ENCODE measurements at regions not wholly inside any gene's neighbourhood (a gene's known extent, or its start where the extent isn't known, plus 50 kb on each side); places are given as distances from the start of the nearest gene placed in this dataset.

DNA sequence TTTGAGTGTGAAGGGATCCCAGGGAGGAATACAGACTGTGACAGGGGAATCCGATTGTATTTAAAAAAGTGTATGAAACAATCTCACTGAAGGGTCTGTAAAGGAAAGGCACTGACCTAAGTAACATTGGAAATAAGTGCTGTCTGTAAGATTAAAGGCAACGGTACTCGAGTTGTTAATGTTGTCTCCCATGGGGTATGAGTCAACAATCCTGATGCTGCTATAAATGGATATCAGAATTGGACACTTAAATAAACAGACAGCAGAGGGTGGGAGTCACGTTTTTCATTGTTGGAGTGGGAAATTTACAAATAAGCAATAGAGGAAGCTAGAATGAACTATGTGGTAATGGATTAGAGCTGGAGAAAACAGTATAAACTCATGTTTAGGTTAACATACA, 452.4 kb upstream of the RGPD4 start:
- Histone ChIP-seq H3K27me3 (ENCODE audit: insufficient read depth, poor library complexity, severe bottlenecking) (no peaks in the 10 kb centered on the region), H3K27ac (replicated peaks) (no peak overlapping the region), H3K4me3 (replicated peaks; ENCODE audit: insufficient read depth, low read length) (no peak overlapping the region)
- TF ChIP-seq, protein P1, sequence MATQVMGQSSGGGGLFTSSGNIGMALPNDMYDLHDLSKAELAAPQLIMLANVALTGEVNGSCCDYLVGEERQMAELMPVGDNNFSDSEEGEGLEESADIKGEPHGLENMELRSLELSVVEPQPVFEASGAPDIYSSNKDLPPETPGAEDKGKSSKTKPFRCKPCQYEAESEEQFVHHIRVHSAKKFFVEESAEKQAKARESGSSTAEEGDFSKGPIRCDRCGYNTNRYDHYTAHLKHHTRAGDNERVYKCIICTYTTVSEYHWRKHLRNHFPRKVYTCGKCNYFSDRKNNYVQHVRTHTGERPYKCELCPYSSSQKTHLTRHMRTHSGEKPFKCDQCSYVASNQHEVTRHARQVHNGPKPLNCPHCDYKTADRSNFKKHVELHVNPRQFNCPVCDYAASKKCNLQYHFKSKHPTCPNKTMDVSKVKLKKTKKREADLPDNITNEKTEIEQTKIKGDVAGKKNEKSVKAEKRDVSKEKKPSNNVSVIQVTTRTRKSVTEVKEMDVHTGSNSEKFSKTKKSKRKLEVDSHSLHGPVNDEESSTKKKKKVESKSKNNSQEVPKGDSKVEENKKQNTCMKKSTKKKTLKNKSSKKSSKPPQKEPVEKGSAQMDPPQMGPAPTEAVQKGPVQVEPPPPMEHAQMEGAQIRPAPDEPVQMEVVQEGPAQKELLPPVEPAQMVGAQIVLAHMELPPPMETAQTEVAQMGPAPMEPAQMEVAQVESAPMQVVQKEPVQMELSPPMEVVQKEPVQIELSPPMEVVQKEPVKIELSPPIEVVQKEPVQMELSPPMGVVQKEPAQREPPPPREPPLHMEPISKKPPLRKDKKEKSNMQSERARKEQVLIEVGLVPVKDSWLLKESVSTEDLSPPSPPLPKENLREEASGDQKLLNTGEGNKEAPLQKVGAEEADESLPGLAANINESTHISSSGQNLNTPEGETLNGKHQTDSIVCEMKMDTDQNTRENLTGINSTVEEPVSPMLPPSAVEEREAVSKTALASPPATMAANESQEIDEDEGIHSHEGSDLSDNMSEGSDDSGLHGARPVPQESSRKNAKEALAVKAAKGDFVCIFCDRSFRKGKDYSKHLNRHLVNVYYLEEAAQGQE (IDR thresholded peaks at IDR 0.05; ENCODE audit: insufficient replicate concordance, low read depth): no peak
- DNase-seq (ENCODE audit: low read depth in 1 of 2, low spot score in 1 of 2): no peak

DNA sequence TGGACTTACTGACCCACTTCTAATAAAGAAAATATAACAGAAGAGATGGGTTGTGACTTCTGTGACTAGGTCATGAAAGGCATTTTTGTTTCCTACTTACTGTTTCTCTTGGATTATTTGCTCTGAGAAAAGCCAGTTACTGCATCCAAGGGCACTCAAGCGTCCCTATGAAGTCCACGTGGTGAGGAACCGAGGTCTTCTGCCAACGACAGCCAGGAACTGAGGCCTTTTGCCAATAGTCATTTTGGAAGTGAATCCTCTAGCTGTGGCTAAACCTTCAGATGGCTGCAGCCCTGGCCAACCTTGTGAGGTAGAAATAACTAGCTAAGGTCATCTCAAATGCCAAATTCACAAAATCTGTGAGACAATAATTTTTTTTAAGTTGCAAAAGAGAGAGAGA, 449.8 kb upstream of the RGPD4 start:
- DNase-seq (ENCODE audit: low read depth in 1 of 2, low spot score in 1 of 2): no peak
- Histone ChIP-seq H3K27me3 (ENCODE audit: insufficient read depth, poor library complexity, severe bottlenecking) (no peaks in the 10 kb centered on the region), H3K4me3 (replicated peaks; ENCODE audit: insufficient read depth, low read length) (no peak overlapping the region), H3K27ac (replicated peaks) (no peak overlapping the region)
- TF ChIP-seq POLR2AphosphoS5 (IDR thresholded peaks at IDR 0.05; ENCODE audit: low read depth) (no peak), SPI1 (IDR thresholded peaks at IDR 0.05; ENCODE audit: borderline replicate concordance, low read depth) (no peak), GABPA (IDR thresholded peaks at IDR 0.05; ENCODE audit: low read depth) (no peak)
- TF ChIP-seq, protein P1 (IDR thresholded peaks at IDR 0.05; ENCODE audit: insufficient replicate concordance, low read depth): no peak

DNA sequence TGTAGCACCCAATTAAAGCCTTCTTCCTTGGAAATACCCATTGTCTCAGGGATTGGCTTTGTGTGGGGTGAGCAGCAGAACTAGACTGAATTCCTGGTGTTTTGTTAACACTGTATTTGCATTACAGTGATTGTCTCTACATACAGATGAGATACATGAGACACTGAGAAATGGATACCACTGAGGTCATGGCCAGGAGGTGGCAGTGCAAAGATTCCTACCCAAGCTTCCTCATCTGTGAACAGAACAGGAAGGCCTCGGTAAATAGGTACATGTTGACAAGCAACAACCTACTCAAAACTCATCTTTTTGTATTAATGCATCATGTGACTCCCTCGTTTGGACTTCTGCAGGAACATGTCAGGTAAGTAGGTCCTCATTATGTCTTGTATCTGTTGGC, 445.8 kb upstream of the RGPD4 start:
- no peak for DNase-seq (ENCODE audit: low read depth in 1 of 2, low spot score in 1 of 2)
- TF ChIP-seq GABPA (IDR thresholded peaks at IDR 0.05; ENCODE audit: low read depth): no peak
- TF ChIP-seq SPI1 (IDR thresholded peaks at IDR 0.05; ENCODE audit: borderline replicate concordance, low read depth): no peak
- TF ChIP-seq, protein P2, sequence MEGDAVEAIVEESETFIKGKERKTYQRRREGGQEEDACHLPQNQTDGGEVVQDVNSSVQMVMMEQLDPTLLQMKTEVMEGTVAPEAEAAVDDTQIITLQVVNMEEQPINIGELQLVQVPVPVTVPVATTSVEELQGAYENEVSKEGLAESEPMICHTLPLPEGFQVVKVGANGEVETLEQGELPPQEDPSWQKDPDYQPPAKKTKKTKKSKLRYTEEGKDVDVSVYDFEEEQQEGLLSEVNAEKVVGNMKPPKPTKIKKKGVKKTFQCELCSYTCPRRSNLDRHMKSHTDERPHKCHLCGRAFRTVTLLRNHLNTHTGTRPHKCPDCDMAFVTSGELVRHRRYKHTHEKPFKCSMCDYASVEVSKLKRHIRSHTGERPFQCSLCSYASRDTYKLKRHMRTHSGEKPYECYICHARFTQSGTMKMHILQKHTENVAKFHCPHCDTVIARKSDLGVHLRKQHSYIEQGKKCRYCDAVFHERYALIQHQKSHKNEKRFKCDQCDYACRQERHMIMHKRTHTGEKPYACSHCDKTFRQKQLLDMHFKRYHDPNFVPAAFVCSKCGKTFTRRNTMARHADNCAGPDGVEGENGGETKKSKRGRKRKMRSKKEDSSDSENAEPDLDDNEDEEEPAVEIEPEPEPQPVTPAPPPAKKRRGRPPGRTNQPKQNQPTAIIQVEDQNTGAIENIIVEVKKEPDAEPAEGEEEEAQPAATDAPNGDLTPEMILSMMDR (IDR thresholded peaks at IDR 0.05; ENCODE audit: insufficient read depth, low read length): no peak
- TF ChIP-seq, protein P1 (IDR thresholded peaks at IDR 0.05; ENCODE audit: insufficient replicate concordance, low read depth): no peak
- TF ChIP-seq POLR2AphosphoS5 (IDR thresholded peaks at IDR 0.05; ENCODE audit: low read depth): no peak
- Histone ChIP-seq H3K27ac (replicated peaks) (no peak overlapping the region), H3K27me3 (ENCODE audit: insufficient read depth, poor library complexity, severe bottlenecking) (no peaks in the 10 kb centered on the region), H3K4me3 (replicated peaks; ENCODE audit: insufficient read depth, low read length) (no peak overlapping the region)

DNA sequence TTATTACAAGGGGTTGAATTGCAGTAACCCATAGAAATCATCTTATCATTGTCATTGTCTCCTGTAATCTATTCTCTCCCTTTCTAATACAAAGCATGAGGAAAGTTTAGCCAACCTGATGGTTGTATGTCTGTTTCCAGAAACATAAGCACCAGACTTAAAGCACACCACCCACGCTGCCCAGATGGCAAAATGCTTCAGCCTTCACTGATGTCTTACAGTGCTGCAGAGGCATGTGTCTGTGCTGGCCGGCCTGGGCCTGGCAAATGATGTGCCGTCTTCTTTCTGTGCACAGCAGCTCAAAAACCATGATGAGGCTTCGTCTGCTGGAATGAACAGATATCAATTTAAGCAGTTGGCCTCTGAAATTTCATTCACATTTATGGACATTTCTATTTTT, 443.0 kb upstream of the RGPD4 start:
- H3K4me3 ChIP-seq (replicated peaks; ENCODE audit: insufficient read depth, low read length): no peak overlapping the region
- TF ChIP-seq, protein P2 (IDR thresholded peaks at IDR 0.05; ENCODE audit: insufficient read depth, low read length): no peak
- TF ChIP-seq, protein P1 (IDR thresholded peaks at IDR 0.05; ENCODE audit: insufficient replicate concordance, low read depth): no peak
- TF ChIP-seq SPI1 (IDR thresholded peaks at IDR 0.05; ENCODE audit: borderline replicate concordance, low read depth) (no peak), POLR2AphosphoS5 (IDR thresholded peaks at IDR 0.05; ENCODE audit: low read depth) (no peak)
- DNase-seq (ENCODE audit: low read depth in 1 of 2, low spot score in 1 of 2): no peak
- no peaks in the 10 kb centered on the region for H3K27me3 ChIP-seq (ENCODE audit: insufficient read depth, poor library complexity, severe bottlenecking)
- H3K27ac ChIP-seq (replicated peaks): no peak overlapping the region

All from HL-60 (cell line).